ENCODE measurements at regions not wholly inside any gene's neighbourhood (a gene's known extent, or its start where the extent isn't known, plus 50 kb on each side); places are given as distances from the start of the nearest gene placed in this dataset.

GRCh38 chr4:35835893-35836292 lies 408.4 kb downstream of the ARAP2 start:
- TF ChIP-seq EZH2phosphoT487 (IDR thresholded peaks at IDR 0.05) (no peak), CTCF (IDR thresholded peaks at IDR 0.05) (no peak), EZH2 (IDR thresholded peaks at IDR 0.05) (no peak)

Data from neural progenitor cell (in vitro differentiated cells).